Heart left ventricle (tissue), 13 donors: ENCODE measurements at regions not wholly inside any gene's neighbourhood (a gene's known extent, or its start where the extent isn't known, plus 50 kb on each side); places are given as distances from the start of the nearest gene placed in this dataset.

Experiments
- POLR2A ChIP-seq, 2 donors: fragments of 450-650 bp; IDR thresholded peaks; one replicate each; pipeline ENCODE4 v1.6.1; 2017; ENCODE audit warnings: antibody characterized with exemption in 2 of 2, mild to moderate bottlenecking in 2 of 2, moderate library complexity in 2 of 2
- TF ChIP-seq, protein P1 (sequence below), 12 donors: fragments of 200-600 bp; sonication (generic) in 4 of 12; IDR thresholded peaks; one replicate each; pipeline versions ENCODE4 v1.5.0 to v1.8.0; 2018 to 2022; ENCODE audit warnings: antibody characterized with exemption in 12 of 12, mild to moderate bottlenecking in 5 of 12
- donor health status: ischemic (EF 13 %, LVEDD 7.1; RV severe dilation, severe dysfunction).
- donor health status: DM: no; HTN: yes; CAD: no.
- donor health status: DM: no; HTN: no; CAD: no.
- donor health status: ischemic (EF 25% LVEDD 6.9; RV normal size, moderate dysfunction).
- donor health status: ischemic (EF 25% LVEDD 5.7; RV mildly dilated, moderate dysfunction).
- donor health status: ischemic (EF 35%, LVEDD 5.7; RV mildly dilated, moderate dysfunction).
- donor health status: nonischemic (EF 11% LVEDD 7.7; RV severe dilation, severe dysfunction).
- donor health status: DM: yes; HTN: yes; CAD: no.
- donor health status: PGD.
- donor health status: ischemic (EF 29% LVEDD 5.4; RV normal size, mild dysfunction).
- donor health status: nonischemic (EF 23%, LVEDD 6.1; RV moderate dilation, normal function).

DNA sequence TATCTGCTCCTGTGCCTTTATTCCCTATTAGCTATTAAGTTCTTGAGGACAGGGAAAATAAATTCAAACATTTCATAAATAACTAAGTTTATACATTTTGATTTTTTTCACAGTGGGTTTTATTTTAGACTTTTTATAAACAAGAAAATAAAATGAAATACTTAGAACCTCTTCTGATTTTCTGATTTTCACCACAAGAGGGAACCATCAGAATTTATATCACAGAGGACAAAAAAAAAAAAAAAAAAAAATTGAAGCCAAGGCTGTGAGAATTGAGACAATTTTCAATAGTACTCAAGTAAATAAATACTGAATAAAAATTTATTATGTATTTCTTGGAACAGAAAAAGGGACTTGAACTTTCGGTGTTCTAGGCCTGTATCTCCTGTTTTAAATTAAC lies 288.1 kb downstream of the SH3BGRL start:
- TF ChIP-seq, protein P1, sequence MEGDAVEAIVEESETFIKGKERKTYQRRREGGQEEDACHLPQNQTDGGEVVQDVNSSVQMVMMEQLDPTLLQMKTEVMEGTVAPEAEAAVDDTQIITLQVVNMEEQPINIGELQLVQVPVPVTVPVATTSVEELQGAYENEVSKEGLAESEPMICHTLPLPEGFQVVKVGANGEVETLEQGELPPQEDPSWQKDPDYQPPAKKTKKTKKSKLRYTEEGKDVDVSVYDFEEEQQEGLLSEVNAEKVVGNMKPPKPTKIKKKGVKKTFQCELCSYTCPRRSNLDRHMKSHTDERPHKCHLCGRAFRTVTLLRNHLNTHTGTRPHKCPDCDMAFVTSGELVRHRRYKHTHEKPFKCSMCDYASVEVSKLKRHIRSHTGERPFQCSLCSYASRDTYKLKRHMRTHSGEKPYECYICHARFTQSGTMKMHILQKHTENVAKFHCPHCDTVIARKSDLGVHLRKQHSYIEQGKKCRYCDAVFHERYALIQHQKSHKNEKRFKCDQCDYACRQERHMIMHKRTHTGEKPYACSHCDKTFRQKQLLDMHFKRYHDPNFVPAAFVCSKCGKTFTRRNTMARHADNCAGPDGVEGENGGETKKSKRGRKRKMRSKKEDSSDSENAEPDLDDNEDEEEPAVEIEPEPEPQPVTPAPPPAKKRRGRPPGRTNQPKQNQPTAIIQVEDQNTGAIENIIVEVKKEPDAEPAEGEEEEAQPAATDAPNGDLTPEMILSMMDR (IDR thresholded peaks at IDR 0.05): no peak
- no peak for TF ChIP-seq POLR2A (IDR thresholded peaks at IDR 0.05)
